ENCODE measurements at regions not wholly inside any gene's neighbourhood (a gene's known extent, or its start where the extent isn't known, plus 50 kb on each side); places are given as distances from the start of the nearest gene placed in this dataset.

DNA sequence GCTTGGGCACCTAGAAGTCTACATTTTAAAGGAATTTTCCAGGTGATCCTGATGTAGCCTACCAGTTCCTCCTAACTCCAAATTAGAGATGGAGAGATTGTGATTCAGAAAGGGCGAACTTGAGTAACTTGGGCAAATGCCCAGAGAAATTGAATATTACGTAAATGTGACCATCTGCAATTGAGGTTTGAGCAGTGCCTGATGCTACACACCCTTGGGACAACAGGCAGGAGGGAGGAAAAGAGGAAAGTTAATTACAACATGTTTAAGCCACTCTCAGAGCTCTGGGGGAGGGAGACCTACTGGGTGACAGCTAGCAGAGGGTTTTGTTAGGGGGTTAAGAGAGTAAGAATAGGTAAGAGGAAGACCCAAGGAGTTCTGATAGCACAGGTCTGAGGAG, 208.9 kb downstream of the LPIN1 start:
- intact Hi-C loops (cut with DNase I): no loop called here
- 27% methylated on average over 2 of the region's 2 CpGs for WGBS (ENCODE audit: insufficient coverage, low coverage, low lambda C conversion rate, missing lambda C conversion rate)
- Histone ChIP-seq H3K27ac (no peak overlapping the region), H3K4me1 (no peaks in the 10 kb centered on the region), H3K36me3 (no peaks in the 10 kb centered on the region), H3K4me3 (no peak overlapping the region), H3K9me3 (no peaks in the 10 kb centered on the region), H3K27me3 (no peaks in the 10 kb centered on the region)
- TF ChIP-seq, protein P1, sequence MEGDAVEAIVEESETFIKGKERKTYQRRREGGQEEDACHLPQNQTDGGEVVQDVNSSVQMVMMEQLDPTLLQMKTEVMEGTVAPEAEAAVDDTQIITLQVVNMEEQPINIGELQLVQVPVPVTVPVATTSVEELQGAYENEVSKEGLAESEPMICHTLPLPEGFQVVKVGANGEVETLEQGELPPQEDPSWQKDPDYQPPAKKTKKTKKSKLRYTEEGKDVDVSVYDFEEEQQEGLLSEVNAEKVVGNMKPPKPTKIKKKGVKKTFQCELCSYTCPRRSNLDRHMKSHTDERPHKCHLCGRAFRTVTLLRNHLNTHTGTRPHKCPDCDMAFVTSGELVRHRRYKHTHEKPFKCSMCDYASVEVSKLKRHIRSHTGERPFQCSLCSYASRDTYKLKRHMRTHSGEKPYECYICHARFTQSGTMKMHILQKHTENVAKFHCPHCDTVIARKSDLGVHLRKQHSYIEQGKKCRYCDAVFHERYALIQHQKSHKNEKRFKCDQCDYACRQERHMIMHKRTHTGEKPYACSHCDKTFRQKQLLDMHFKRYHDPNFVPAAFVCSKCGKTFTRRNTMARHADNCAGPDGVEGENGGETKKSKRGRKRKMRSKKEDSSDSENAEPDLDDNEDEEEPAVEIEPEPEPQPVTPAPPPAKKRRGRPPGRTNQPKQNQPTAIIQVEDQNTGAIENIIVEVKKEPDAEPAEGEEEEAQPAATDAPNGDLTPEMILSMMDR (IDR thresholded peaks at IDR 0.05): no peak
- TF ChIP-seq POLR2A (IDR thresholded peaks at IDR 0.05): no peak
- no peak for ATAC-seq
- no peak for DNase-seq

DNA sequence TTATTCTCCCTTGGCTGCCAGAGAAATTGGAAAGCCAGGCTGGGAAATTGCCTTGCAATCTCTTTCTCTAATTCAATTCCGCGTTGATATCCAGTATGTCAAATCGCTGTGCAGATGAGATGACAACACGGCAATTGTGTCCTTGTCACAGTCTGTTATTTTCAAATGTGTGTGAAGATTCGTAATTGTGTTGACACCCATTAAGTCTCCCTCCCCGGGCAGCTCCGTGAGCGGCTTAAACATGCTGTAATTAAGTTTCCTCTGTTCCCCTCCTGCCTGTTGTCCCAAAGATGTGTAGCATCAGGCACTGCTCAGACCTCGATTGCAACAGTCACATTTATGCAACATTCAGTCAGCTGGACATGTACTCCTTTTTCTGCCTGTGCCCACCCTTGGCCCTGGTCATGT, 209.5 kb downstream of the LPIN1 start:
- Histone ChIP-seq H3K36me3 (no peaks in the 10 kb centered on the region), H3K27ac (no peak overlapping the region), H3K4me1 (no peaks in the 10 kb centered on the region), H3K9me3 (no peaks in the 10 kb centered on the region), H3K4me3 (no peak overlapping the region), H3K27me3 (no peaks in the 10 kb centered on the region)
- ATAC-seq (no peak), DNase-seq (no peak)
- intact Hi-C loops (cut with DNase I): no loop called here
- no peak for TF ChIP-seq POLR2A (IDR thresholded peaks at IDR 0.05)
- TF ChIP-seq, protein P1 (IDR thresholded peaks at IDR 0.05): no peak
- WGBS (ENCODE audit: insufficient coverage, low coverage, low lambda C conversion rate, missing lambda C conversion rate): 54% methylated on average over 6 of the region's 9 CpGs

DNA sequence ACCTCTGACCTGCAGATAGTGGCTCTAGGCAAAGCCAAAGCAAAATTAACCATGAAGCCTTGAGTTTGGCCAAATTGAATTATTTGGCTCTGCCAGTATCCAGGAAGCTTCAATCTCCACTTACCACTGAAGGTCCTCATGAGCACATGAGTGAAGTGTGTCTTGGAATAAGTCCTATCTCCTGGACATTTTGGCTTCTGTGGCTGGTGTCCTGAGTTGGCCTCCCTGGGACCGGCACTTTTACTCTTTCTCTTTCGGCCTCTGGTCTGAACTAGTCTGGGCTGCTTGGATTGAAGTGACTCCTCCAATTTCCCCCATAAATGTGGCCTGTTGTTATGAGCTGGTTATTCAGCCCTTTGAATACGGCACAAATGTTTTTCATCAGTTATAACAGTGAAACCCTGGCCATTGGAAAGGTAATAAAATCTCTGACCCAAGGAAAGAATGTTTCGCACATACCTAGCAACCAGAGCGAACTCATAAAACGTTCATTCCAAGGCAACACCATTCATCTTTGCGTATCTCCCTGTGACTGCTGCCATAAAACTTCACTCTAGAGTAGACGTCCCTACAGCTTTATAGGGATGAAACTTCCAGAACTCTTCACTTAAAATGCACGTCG, 216.4 kb downstream of the LPIN1 start:
- TF ChIP-seq, protein P1 (IDR thresholded peaks at IDR 0.05): no peak
- no peak for TF ChIP-seq POLR2A (IDR thresholded peaks at IDR 0.05)
- no peak overlapping the region for H3K27ac ChIP-seq
- peak in 2 of 4 donors; percentile 42 to 47 for ATAC-seq

DNA sequence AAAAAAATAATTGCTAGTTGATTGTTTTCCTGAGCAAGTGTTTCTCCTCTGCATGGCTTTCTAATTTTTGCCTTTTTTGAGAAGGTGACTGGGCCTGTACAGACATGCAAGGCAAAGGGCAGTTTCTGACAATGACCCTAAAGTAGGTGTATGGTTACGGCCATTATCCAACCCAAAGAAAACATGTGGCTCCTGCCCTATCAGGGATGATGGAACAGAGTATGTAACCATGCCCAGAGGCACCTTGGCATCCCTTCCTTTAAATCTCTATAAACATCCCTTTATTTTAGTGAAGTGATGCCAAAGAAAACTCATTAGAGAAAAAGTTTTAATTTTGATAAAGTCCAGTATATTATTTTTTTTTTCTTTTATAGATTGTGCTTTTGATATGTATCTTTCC, 217.5 kb downstream of the LPIN1 start:
- WGBS (ENCODE audit: insufficient coverage, low coverage, low lambda C conversion rate, missing lambda C conversion rate): 57% methylated on average over 1 of the region's 1 CpG
- DNase-seq (no peak), ATAC-seq (no peak)
- TF ChIP-seq POLR2A (IDR thresholded peaks at IDR 0.05): no peak
- TF ChIP-seq, protein P1 (IDR thresholded peaks at IDR 0.05): no peak
- Histone ChIP-seq H3K9me3 (no peaks in the 10 kb centered on the region), H3K27me3 (no peaks in the 10 kb centered on the region), H3K4me3 (no peak overlapping the region), H3K4me1 (no peaks in the 10 kb centered on the region), H3K36me3 (no peaks in the 10 kb centered on the region), H3K27ac (no peak overlapping the region)
- intact Hi-C loops (cut with DNase I): no loop called here

More for the DNA sequence above, 216.4 kb downstream of the LPIN1 start:
- Histone ChIP-seq H3K27me3 (no peaks in the 10 kb centered on the region), H3K36me3 (no peaks in the 10 kb centered on the region), H3K4me3 (no peak overlapping the region), H3K9me3 (no peaks in the 10 kb centered on the region), H3K4me1 (no peaks in the 10 kb centered on the region)
- WGBS (ENCODE audit: insufficient coverage, low coverage, low lambda C conversion rate, missing lambda C conversion rate): 71% methylated on average over 10 of the region's 10 CpGs
- intact Hi-C loops (cut with DNase I): no loop called here
- no peak for DNase-seq

Data from right lobe of liver (tissue), 6 donors.